ENCODE measurements at regions not wholly inside any gene's neighbourhood (a gene's known extent, or its start where the extent isn't known, plus 50 kb on each side); places are given as distances from the start of the nearest gene placed in this dataset.

- no peak for TF ChIP-seq CTCF (IDR thresholded peaks at IDR 0.05)
- no peak for TF ChIP-seq POLR2AphosphoS5 (IDR thresholded peaks at IDR 0.05)
- no peak for TF ChIP-seq POLR2A (IDR thresholded peaks at IDR 0.05)
- TF ChIP-seq EP300 (IDR thresholded peaks at IDR 0.05) = no peak
- Histone ChIP-seq H3K9me3 (no peaks in the 10 kb centered on the region), H3K4me3 (no peak overlapping the region), H3K4me1 (peaks cover 0 to 5% (median 0%) of the 10 kb centered on the region in 4 donors), H3K27ac (no peak overlapping the region), H3K36me3 (no peaks in the 10 kb centered on the region), H3K27me3 (peaks cover 0 to 17% (median 0%) of the 10 kb centered on the region in 3 donors)
- 65 to 84% (median 69%) methylated on average over 3 of the region's 3 CpGs for WGBS, 5 donors
- intact Hi-C loops (cut with DNase I; ENCODE audit: low total_unique reads) = no loop called here
- DNase-seq = no peak
These were observed 79.6 kb downstream of the TRIL start for GRCh38 chr7:28878481-28878880.
